NCI-H2029 (cell line): ENCODE measurements at regions not wholly inside any gene's neighbourhood (a gene's known extent, or its start where the extent isn't known, plus 50 kb on each side); places are given as distances from the start of the nearest gene placed in this dataset.
A peak's percentile ranks its signal among the peaks of the same experiment; 100 is the strongest.
"Not testable (repeated sequence)": the region's sequence is repeated elsewhere in the genome, so short reads cannot be mapped to it uniquely, and the experiment has no call there.

Experiments
- DNase-seq: peaks from one replicate; lab custom pipeline; 2025; lab: John Stamatoyannopoulos, UW

DNA sequence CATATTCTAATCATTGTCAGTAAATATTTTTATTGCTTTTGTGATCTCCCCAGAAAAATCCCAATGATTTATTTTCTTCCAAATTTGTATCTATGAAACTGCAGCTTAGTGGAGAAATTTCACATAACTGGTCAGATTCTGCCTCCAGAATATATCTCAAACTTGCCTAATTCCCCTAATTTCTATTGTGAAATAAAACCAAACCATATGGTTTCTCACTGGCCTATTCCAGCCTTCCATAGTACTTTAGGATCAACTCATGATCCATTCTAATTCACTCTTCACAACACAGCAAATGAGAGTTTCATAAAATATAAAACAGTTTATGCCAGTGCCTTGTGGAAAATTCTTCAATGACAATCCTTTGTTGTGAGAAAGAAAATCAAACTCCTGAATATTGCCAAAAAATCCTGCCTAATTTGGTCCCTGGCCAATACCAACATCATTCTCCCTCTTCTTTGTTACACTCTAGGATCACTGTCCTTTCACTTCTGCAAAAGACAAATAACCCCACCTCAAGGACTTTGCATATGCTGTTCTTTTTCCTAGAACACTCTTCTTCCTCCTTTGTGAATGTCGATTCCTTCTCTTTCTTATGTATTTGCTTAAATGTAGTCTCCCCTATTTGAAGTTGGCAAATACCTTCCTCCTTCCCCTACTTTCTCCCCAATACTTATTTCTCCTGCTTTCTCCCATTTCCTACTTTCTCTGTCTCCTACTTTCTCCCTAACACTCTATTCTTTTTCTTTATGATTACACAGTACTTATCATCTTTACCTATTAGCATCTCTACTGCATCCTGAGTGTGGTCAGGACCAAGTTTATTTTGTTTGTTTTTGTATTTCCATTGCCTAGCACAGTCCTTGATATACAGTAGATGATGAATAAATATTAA, 587.5 kb downstream of the RFPL4B start:
- DNase-seq: no peak

DNA sequence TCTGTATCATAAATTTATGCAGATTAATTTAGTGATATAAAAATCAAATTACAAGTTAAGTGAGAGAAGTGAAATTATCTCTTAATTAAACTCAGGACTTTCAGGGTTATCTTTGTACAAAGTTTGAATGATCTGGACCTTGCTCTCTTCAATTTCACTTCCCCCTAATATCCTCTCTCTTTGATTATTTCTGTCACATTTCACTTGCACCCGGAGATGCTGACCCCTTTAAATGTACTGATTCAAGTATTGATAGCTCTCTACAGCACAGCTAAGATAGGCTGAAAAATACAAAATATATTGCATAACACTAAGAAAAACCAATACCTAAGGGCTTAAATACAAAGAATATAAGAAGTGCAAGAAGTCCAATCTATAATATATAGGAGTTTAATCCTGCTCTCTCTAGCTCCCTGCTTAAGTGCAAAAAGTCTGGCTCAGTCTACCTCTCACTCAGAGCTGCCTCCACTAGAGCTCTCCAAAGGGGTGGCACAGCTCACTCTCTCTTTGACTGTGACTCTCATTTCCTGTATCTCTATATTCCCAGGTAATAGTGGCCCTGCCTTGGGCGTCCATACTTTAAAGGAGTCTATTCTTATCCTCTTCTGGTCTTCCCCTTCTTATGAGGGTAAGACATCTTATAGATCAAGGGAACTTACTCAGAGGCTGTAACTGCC, 588.4 kb downstream of the RFPL4B start:
- DNase-seq: no peak

DNA sequence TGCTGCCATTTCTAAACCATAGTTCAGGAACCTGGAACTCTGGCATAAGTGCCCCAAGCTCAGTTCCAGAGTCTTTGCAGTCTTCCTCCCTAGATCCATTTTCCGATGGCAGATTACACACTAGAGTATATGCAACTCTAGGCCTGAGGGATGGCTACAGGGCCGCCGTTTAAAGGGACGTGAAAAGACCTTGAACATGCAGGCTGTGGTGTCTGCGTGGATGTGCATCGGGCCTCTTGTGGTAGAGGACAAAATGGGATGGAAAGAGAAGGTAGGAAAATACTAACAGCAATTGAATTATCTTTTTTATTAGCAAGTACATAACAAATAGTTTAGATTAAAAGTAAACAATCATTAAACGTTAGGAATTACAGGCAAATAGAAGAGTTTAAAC, 588.9 kb downstream of the RFPL4B start:
- no peak for DNase-seq

DNA sequence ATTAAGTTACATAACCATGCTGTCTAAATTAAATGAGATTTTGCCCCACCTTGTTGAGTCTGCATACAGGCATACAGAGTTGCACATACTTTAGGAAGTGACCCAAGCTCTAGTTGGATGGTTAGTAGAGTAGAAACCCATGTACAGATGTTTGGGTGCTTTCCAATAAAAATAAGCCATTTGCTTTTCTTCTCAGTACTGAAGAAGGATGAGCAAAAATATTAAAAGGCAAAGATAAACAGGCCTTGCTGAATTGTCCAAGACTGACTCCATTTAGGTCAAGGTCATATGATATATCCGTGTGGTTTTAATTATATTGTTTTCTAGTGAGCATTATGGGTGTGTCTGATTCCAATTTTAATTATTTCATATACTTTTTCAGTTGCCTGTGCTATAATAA, 589.4 kb downstream of the RFPL4B start:
- no peak for DNase-seq

DNA sequence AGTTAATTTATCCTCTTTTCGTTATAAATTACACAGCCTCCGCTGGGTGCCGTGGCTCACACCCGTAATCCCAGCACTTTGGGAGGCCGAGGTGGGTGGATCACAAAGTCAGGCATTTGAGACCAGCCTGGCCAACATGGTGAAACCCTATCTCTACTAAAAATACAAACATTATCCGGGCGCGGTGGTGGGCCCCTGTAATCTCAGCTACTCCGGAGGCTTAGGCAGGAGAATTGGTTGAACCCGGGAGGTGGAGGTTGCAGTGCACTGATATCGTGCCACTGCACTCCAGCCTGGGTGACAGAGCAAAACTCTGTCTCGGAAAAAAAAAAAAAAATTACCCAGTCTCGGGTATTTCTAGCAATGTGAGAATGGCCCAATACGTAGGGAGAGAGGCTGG, 590.6 kb downstream of the RFPL4B start:
- not testable (repeated sequence) for DNase-seq

DNA sequence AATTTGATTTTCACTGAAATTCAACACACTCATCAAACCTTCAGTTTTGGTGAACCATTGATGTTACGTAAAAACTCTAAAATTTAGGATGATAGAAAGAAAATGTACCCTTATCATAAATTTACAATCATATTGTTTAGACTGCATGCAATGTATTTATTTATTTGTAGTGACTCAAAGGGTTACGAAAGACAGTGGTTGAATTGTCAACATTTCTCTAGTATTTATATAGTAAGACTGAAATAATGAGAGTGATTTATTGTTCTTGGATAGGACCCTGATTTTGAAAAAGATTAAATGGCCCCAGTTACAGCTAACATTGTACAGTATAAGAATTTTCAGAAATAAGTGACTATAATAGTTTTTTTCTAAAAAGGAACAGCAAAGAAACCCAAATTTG, 591.5 kb downstream of the RFPL4B start:
- DNase-seq: no peak

DNA sequence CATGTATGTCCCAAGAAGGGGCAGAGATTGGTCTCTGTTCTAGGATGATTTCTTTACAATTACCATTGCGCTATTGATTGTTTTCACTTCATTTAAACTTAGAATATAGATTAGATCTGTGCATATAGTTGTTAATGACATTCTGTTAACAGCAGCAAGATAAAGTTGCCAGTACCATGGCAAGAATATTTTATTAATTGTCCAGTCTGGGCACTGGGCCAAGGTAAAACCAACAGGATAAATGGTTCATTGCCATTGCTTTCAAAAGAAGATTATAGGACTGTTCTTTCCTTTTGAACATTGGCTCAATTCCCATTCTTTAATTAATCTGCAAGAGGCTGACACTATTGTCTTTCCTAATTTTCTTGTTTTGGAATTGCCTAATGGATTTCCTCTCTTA, 592.4 kb downstream of the RFPL4B start:
- DNase-seq: peak; percentile 9

DNA sequence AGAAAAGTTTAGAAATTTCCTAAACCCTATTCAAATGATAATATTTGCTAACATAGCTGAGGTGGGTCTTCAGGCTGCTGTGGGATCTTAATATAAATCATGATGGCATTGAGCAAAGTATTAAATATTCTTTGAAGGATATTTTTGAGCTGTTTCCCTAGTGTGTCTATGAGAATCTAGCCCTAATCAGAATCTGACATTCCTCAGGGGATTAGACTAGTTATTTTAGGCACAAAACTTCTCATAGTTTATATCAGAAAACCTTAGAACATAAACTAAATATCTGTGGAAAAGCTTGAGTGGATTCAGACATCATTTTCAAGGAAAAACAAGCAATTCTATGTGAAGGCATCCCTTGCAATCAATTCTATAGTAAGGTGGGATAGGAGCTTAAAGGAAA, 594.5 kb downstream of the RFPL4B start:
- DNase-seq: no peak

DNA sequence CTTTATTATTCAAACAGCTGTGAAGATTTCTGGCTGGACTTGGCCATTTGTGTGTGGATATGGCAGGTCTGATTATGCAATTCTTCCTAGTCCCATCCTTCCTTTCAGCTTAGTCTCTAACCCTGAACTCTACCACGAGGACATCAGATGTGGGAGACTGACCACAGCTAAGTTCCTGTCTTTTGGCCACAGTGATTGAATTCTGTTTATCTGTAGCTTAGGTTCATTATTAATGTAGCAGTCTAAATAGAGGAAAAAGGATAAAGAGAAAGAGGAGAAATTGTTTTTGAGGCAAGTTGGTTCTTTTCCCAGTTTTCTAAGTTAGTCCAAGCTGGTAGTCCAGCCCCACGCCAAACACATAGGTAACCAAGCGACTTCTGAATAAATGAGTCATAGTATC, 598.9 kb downstream of the RFPL4B start:
- DNase-seq: no peak

DNA sequence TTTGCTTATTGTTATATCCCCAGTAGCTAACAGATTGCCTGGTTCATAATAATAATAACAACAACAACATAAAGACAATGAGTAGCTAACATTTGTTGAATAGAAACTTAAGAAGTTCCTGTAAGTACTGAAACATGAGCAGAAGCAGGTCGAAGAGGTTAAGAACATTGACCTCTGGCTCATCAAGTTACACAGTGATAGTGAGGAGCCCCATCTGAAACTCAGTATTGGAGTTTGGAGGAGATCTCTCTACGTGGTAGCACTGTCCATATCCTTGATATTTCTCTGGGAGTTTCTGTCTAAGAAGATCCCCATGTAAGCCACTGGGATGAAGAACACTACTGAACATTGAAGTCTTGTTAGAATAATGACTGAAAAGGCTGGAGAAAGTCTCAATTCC, 600.4 kb downstream of the RFPL4B start:
- no peak for DNase-seq

DNA sequence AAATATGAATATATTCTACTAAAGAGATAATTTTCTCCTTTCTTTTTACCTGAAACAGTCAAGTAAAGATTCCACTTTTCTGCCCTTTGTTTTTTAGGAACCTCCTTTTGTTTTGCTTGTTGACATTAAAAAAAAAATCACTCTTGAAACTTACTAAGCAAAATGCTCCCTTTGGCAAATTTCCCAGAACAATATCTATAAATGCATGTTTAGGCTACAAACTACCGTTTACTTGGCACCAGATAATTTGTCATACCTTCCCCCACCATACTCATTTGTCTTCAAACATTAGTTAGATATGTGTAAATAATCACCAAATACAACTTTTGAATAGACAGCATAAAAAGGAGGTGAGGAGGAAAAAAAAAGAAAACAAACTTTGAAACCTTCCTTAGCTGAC, 604.7 kb downstream of the RFPL4B start:
- DNase-seq: no peak

DNA sequence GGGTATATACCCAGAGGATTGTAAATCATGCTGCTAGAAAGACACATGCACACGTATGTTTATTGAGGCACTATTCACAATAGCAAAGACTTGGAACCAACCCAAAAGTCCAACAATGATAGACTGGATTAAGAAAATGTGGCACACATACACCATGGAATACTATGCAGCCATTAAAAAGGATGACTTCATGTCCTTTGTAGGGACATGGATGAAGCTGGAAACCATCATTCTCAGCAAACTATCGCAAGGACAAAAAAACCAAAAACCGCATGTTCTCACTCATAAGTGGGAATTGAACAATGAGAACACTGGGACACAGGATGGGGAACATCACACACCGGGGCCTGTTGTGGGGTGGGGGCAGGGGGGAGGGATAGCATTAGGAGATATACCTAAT, 608.6 kb downstream of the RFPL4B start:
- not testable (repeated sequence) for DNase-seq

DNA sequence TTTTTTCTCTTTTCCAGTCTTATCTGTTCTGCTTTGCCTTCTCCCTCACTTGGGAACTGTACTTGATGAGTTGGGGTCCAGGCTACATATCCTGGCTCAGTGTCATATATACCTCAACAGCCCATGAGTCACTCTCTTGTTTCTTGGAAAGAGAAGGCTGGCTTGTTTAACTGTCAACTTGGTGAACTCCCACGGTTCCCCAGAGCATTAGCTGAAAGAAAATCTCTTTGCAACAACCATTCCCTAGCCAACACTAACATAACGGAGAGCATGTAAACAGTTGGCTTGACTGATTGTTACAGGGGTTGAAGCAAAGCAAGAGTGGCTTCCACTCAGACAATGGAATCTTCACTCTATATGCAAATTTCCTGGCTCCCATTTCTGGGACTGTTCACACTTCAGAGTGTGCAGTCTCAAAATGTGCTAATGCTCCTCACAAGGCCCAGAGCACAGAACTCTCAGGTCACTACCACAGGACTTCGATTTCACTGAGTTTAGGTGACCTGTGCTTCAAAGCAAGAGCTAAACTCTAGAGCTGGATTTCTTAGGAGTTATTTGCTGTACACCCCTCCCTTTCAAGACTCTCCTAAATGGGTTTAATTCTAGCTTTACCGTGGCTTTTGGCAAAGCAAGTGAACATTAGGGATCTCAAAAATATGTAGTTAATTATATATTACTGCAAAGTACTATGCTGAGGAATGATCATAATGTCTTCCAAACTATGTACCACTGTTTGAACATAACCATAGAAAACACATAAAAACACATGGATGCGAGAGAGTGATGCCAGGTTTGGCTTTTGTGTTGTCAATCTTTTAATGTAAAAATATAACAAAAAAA, 609.8 kb downstream of the RFPL4B start:
- no peak for DNase-seq

DNA sequence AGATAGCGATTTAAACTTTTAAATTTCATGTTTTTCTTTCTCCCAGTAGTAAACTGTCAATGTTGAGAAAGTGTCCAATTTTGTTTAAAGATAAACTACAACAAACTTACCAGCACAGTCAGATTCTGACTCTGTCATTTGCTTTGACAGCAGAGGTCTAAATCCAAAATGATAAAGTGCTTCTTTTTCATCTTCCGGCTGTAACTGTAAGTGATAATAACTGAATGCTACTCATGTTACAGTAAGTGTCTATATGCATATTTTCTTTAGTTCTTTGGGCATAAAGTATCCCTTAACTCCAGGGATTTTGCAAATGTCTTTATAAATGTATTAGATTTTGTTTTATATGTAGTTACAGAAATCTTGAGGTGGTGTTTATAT, 610.4 kb downstream of the RFPL4B start:
- DNase-seq: no peak

DNA sequence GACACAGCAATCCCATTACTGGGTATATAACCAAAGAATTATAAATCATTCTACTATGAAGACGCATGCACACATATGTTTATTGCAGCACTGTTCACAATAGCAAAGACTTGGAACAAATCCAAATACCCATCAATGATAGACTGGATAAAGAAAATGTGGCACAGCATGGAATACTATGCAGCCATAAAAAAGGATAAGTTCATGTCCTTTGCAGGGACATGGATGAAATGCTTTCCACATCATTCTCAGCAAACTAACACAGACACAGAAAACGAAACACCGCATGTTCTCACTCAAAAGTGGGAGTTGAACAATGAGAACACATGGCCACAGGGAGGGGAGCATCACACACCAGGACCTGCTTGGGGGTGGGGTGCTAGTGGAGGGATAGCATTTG, 613.0 kb downstream of the RFPL4B start:
- DNase-seq: not testable (repeated sequence)

DNA sequence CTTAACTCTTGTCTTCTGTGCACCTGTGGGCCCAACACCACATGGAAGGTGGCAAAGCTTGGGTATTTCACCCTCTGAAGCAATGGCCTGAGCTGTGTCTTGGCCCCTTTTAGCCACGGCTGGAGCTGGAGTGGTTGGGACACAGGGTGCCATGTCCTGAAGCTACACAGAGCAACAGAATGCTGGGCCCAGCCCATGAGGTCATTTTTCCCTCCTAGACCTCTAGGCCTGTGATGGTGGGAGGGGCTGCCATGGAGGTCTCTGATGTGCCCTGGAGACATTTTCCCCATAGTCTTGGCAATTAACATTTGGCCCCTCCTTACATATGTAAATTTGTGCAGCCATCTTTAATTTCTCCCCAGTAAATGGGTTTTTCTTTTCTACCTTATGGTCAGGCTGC, 620.8 kb downstream of the RFPL4B start:
- no peak for DNase-seq

DNA sequence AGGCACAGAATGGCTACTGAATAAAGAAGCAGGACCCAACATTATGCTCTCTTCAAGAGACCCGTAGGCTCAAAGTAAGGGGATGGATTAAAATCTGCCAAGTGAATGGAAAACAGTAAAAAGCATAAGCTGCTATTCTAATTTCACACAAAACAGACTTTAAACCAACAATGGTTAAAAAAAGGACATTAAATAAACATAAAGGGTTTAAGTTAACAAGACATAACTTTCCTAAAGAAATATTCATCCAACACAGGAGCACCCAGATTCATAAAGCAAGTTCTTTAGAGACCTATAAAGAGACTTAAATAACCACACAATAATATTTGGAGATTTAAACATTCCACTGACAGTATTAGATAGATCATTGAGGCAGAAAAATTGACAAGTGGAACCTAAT, 624.5 kb downstream of the RFPL4B start:
- no peak for DNase-seq

DNA sequence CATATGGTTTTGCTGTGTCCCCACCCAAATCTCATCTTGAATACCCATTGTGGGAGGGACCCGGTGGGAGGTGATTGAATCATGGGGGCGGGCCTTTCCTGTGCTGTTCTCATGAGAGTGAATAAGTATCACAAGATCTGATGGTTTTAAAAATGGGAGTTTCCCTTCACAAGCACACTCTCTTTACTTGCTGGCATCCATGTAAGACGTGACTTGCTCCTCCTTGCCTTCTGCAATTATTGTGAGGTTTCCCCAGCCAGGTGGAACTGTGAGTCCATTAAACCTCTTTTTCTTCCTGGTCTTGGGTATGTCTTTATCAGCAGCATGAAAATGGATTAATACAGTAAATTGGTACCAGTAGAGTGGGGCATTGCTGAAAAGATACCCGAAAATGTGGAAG, 627.8 kb downstream of the RFPL4B start:
- not testable (repeated sequence) for DNase-seq

DNA sequence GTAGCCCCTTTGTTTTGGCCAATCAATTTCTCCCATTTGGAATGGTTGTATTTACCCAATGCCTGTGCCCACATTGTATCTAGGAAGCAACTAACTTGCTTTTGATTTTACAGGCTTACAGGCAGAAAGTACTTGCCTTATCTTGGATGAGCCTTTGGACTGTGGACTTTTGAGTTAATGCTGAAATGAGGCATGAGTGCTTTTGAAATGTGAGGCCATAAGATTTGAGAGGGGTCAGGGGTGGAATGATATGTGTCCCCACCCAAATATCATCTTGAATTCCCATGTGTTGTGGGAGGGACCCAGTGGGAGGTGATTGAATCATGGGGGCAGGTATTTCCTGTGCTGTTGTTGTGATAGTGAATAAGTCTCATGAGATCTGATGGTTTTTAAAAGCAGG, 629.4 kb downstream of the RFPL4B start:
- DNase-seq: not testable (repeated sequence)

DNA sequence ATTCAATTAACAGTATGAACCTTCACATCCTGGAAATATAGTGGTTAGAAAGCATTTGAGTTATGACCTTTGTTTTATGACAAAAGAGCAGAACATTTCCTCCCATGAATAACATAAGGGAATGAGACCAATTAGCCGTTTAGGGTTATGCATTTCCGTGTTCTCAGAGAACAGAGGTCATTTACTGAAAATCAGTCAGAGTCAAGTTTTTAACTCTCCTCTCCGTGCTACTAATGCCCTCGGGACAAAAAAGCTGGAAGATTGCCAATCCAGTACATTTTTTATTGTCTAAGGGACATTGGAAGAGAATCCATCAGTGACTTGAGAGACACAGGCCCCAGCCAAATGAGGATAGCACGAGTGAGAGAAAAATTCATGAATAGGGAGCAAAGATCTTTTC, 632.7 kb downstream of the RFPL4B start:
- DNase-seq: no peak

DNA sequence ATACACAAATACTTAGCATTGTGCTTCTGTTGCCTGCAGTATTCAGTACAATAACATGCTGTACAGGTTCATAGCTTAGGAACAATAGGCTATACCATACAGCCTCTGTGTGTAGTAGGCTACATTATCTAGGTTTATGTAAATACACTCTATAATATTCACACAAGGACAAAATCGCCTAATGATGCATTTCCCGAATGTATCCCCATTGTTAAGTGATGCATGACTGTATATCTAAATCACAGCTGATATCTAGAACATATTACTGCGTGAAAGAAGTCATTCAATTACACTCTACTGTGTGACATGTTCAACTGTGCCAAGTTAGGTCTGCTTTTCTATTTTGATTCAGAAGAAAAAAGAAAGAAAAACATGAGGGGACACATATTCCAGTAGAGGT, 633.5 kb downstream of the RFPL4B start:
- DNase-seq: no peak

DNA sequence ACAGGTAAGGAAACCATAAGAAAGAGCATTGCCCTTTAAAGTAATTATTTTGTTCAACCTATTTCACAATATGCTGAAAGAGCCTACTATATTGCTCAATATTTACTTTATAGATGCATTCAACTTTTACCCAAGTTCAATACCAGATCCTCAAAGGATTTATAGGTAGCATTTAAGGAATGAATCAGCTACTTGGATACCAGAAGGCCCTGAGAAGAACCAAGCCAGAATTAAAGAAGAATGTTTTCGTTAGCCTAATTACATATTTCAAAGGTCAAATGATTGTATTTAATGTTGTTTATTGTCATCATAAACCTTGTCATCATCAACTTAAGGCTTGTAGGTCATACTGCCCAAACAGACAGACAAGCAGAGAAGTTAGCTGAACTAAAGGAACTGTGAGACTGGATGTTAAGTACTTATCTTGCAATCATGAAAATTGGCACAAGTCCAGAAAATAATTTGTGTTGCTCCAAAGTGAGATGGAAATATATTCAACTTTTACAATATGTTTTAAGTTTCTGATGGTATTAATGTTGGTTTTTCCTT, 636.7 kb downstream of the RFPL4B start:
- DNase-seq: no peak
